K562 (cell line): ENCODE measurements at regions not wholly inside any gene's neighbourhood (a gene's known extent, or its start where the extent isn't known, plus 50 kb on each side); places are given as distances from the start of the nearest gene placed in this dataset.
A peak's percentile ranks its signal among the peaks of the same experiment; 100 is the strongest.

Source experiments
- ARNT ChIP-seq, 2 experiments: fragments of 450-650 bp; IDR thresholded peaks; 2 replicates each; pipeline ENCODE4 v1.6.1; 2016; ENCODE audit warnings: mild to moderate bottlenecking in 1 of 2
- ERF ChIP-seq: fragments of 450-650 bp; formaldehyde crosslinking; IDR thresholded peaks from 2 replicates; pipeline ENCODE4 v1.4.0; 2020; ENCODE audit warnings: mild to moderate bottlenecking, mixed read lengths
- HNRNPK ChIP-seq: fragments of 200-400 bp; formaldehyde crosslinking; IDR thresholded peaks from one replicate; pipeline ENCODE4 v1.6.1; 2018; ENCODE audit warnings: mild to moderate bottlenecking, low read depth, low read length; ENCODE audit not compliant: poor library complexity, severe bottlenecking
- MEF2D ChIP-seq: conservative IDR thresholded peaks from 2 replicates; pipeline ENCODE4 v1.6.1; 2016; ENCODE audit warnings: low read depth, missing genetic modification characterization, missing compliant biosample characterization
- MIER1 ChIP-seq: fragments of 450-650 bp; IDR thresholded peaks from 2 replicates; pipeline ENCODE4 v1.6.1; 2016; ENCODE audit warnings: antibody characterized with exemption, mild to moderate bottlenecking, low read depth
- POLR2AphosphoS5 ChIP-seq: IDR thresholded peaks from 2 replicates; pipeline ENCODE4 v1.6.1; 2011; ENCODE audit warnings: mild to moderate bottlenecking, low read depth, low read length, moderate library complexity; ENCODE audit not compliant: control insufficient read depth, insufficient read depth
- TAF7 ChIP-seq: fragments of 450-650 bp; IDR thresholded peaks from 2 replicates; pipeline ENCODE4 v1.6.1; 2016; ENCODE audit warnings: missing genetic modification characterization, missing compliant biosample characterization
- ZNF12 ChIP-seq: sonication (generic); formaldehyde crosslinking; IDR thresholded peaks from 2 replicates; pipeline ENCODE4 v1.4.0; 2020; ENCODE audit warnings: mild to moderate bottlenecking, missing genetic modification reagents
- ZNF121 ChIP-seq: sonication (generic); formaldehyde crosslinking; conservative IDR thresholded peaks from 2 replicates; pipeline ENCODE4 v1.8.0; 2022; ENCODE audit warnings: missing genetic modification reagents
- ZNF134 ChIP-seq: fragments of 250-450 bp; sonication (Bioruptor Pico); conservative IDR thresholded peaks from 2 replicates; pipeline ENCODE4 v1.4.0; 2020
- TF ChIP-seq, protein P1 (sequence below), 3 experiments: IDR thresholded peaks in 2 of 3; conservative IDR thresholded peaks in 1 of 3; 2 replicates each; pipeline ENCODE4 v1.5.1; 2011 to 2012; ENCODE audit warnings: low read length in 3 of 3, mild to moderate bottlenecking in 3 of 3, control low read depth in 2 of 3, improper control_type of control experiment in 1 of 3, inconsistent platforms in 1 of 3, low read depth in 1 of 3, mixed read lengths in 1 of 3, moderate library complexity in 1 of 3; ENCODE audit not compliant: insufficient read depth in 2 of 3
- TF ChIP-seq, protein P2 (sequence below): sonication (generic); formaldehyde crosslinking; IDR thresholded peaks from 2 replicates; pipeline ENCODE4 v1.8.0; 2022; ENCODE audit warnings: mild to moderate bottlenecking, missing genetic modification reagents
- TF ChIP-seq, protein P3 (sequence below): sonication (generic); formaldehyde crosslinking; IDR thresholded peaks from 2 replicates; pipeline ENCODE4 v1.5.0; 2020; ENCODE audit warnings: missing genetic modification reagents
- TF ChIP-seq, protein P4 (sequence below): fragments of 200-600 bp; sonication (generic); IDR thresholded peaks from one replicate; pipeline ENCODE4 v1.6.1; 2012; ENCODE audit warnings: mild to moderate bottlenecking, low read depth, low read length, inconsistent platforms

DNA sequence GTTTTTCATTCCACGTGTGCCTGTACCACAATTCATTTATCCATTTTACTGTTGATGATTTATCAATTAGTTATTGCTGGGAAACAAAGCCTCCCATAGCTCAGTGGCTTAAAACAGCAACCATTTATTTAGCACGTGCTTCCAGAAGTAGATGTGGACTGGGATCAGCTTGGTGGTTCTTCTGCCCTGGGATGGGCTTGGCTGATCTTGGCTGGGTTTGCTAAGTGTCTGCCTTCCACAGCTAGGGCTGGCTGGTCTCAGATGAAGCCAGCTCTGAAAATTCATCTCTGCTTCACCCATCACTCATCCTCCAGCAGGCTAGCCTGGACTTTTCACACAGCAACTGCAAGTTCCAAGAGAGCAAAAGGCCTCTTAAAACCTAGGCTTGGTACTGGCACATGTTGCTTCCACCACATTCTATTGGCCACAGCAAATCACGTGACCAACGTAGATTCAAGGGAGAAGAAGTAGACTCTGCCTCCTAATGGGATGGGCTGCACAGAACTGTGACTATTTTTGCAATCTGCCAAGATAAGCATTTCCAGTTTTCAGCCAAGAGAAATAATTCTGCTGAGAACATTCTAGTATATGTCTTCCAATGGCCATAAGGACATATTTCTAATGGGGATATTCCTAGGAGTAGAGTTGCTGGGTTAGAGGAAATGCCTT lies 124.9 kb downstream of the MN1 start (continued):
- TF ChIP-seq MEF2D (tag) (no peak), POLR2AphosphoS5 (no peak), MIER1 (no peak), TAF7 (tag) (no peak), ARNT (IDR thresholded peaks at IDR 0.05) (no peak), ERF (CRISPR knock-in tag) (no peak), ZNF121 (CRISPR knock-in tag) (no peak), HNRNPK (no peak), ZNF12 (CRISPR knock-in tag) (no peak), ZNF134 (CRISPR knock-in tag) (no peak)
- TF ChIP-seq, protein P1, sequence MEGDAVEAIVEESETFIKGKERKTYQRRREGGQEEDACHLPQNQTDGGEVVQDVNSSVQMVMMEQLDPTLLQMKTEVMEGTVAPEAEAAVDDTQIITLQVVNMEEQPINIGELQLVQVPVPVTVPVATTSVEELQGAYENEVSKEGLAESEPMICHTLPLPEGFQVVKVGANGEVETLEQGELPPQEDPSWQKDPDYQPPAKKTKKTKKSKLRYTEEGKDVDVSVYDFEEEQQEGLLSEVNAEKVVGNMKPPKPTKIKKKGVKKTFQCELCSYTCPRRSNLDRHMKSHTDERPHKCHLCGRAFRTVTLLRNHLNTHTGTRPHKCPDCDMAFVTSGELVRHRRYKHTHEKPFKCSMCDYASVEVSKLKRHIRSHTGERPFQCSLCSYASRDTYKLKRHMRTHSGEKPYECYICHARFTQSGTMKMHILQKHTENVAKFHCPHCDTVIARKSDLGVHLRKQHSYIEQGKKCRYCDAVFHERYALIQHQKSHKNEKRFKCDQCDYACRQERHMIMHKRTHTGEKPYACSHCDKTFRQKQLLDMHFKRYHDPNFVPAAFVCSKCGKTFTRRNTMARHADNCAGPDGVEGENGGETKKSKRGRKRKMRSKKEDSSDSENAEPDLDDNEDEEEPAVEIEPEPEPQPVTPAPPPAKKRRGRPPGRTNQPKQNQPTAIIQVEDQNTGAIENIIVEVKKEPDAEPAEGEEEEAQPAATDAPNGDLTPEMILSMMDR (IDR thresholded peaks at IDR 0.05 in 2 of 3, conservative IDR thresholded peaks at IDR 0.05 in 1 of 3; ENCODE audit: insufficient read depth in 2 of 3, low read depth in 1 of 3, low read length in 3 of 3) = no peak
- TF ChIP-seq, protein P2, sequence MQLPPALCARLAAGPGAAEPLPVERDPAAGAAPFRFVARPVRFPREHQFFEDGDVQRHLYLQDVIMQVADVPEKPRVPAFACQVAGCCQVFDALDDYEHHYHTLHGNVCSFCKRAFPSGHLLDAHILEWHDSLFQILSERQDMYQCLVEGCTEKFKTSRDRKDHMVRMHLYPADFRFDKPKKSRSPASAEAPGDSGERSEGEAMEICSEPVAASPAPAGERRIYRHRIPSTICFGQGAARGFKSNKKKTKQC (CRISPR knock-in tag) = no peak
- TF ChIP-seq, protein P3, sequence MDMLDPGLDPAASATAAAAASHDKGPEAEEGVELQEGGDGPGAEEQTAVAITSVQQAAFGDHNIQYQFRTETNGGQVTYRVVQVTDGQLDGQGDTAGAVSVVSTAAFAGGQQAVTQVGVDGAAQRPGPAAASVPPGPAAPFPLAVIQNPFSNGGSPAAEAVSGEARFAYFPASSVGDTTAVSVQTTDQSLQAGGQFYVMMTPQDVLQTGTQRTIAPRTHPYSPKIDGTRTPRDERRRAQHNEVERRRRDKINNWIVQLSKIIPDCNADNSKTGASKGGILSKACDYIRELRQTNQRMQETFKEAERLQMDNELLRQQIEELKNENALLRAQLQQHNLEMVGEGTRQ (CRISPR knock-in tag) = peak; percentile 57
- TF ChIP-seq, protein P4, sequence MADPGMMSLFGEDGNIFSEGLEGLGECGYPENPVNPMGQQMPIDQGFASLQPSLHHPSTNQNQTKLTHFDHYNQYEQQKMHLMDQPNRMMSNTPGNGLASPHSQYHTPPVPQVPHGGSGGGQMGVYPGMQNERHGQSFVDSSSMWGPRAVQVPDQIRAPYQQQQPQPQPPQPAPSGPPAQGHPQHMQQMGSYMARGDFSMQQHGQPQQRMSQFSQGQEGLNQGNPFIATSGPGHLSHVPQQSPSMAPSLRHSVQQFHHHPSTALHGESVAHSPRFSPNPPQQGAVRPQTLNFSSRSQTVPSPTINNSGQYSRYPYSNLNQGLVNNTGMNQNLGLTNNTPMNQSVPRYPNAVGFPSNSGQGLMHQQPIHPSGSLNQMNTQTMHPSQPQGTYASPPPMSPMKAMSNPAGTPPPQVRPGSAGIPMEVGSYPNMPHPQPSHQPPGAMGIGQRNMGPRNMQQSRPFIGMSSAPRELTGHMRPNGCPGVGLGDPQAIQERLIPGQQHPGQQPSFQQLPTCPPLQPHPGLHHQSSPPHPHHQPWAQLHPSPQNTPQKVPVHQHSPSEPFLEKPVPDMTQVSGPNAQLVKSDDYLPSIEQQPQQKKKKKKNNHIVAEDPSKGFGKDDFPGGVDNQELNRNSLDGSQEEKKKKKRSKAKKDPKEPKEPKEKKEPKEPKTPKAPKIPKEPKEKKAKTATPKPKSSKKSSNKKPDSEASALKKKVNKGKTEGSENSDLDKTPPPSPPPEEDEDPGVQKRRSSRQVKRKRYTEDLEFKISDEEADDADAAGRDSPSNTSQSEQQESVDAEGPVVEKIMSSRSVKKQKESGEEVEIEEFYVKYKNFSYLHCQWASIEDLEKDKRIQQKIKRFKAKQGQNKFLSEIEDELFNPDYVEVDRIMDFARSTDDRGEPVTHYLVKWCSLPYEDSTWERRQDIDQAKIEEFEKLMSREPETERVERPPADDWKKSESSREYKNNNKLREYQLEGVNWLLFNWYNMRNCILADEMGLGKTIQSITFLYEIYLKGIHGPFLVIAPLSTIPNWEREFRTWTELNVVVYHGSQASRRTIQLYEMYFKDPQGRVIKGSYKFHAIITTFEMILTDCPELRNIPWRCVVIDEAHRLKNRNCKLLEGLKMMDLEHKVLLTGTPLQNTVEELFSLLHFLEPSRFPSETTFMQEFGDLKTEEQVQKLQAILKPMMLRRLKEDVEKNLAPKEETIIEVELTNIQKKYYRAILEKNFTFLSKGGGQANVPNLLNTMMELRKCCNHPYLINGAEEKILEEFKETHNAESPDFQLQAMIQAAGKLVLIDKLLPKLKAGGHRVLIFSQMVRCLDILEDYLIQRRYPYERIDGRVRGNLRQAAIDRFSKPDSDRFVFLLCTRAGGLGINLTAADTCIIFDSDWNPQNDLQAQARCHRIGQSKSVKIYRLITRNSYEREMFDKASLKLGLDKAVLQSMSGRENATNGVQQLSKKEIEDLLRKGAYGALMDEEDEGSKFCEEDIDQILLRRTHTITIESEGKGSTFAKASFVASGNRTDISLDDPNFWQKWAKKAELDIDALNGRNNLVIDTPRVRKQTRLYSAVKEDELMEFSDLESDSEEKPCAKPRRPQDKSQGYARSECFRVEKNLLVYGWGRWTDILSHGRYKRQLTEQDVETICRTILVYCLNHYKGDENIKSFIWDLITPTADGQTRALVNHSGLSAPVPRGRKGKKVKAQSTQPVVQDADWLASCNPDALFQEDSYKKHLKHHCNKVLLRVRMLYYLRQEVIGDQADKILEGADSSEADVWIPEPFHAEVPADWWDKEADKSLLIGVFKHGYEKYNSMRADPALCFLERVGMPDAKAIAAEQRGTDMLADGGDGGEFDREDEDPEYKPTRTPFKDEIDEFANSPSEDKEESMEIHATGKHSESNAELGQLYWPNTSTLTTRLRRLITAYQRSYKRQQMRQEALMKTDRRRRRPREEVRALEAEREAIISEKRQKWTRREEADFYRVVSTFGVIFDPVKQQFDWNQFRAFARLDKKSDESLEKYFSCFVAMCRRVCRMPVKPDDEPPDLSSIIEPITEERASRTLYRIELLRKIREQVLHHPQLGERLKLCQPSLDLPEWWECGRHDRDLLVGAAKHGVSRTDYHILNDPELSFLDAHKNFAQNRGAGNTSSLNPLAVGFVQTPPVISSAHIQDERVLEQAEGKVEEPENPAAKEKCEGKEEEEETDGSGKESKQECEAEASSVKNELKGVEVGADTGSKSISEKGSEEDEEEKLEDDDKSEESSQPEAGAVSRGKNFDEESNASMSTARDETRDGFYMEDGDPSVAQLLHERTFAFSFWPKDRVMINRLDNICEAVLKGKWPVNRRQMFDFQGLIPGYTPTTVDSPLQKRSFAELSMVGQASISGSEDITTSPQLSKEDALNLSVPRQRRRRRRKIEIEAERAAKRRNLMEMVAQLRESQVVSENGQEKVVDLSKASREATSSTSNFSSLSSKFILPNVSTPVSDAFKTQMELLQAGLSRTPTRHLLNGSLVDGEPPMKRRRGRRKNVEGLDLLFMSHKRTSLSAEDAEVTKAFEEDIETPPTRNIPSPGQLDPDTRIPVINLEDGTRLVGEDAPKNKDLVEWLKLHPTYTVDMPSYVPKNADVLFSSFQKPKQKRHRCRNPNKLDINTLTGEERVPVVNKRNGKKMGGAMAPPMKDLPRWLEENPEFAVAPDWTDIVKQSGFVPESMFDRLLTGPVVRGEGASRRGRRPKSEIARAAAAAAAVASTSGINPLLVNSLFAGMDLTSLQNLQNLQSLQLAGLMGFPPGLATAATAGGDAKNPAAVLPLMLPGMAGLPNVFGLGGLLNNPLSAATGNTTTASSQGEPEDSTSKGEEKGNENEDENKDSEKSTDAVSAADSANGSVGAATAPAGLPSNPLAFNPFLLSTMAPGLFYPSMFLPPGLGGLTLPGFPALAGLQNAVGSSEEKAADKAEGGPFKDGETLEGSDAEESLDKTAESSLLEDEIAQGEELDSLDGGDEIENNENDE = no peak
